GM11168 (cell line): ENCODE measurements at regions not wholly inside any gene's neighbourhood (a gene's known extent, or its start where the extent isn't known, plus 50 kb on each side); places are given as distances from the start of the nearest gene placed in this dataset.
"Not testable (repeated sequence)": the region's sequence is repeated elsewhere in the genome, so short reads cannot be mapped to it uniquely, and the experiment has no call there.

Experiments
- in situ Hi-C: fragments of 300-500 bp; cut with MboI; formaldehyde crosslinking; loops from one replicate; pipeline ENCODE4 v1.12.0; 2022; ENCODE audit warnings: low sequenced_read_pairs; ENCODE audit not compliant: unreplicated experiment

DNA sequence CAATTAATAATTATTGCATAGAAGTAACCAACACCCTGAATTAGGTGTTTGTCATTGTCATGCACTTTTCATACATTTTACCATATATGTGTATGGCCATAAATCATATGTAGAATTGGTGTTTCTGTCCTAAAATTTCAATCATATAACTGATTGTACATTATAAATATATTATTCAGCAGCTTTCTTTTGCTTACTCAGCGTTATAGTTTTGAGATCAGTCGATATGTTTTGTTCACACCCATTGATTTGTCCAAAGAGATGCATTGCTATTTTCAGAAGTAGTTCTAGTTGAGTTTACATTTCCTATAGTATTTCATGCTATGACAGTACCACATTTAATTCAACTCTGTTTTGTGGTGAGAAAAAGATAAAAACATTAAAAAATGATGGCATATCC, 50.5 kb upstream of the PARP4 start:
- in situ Hi-C loops: no loop called here

DNA sequence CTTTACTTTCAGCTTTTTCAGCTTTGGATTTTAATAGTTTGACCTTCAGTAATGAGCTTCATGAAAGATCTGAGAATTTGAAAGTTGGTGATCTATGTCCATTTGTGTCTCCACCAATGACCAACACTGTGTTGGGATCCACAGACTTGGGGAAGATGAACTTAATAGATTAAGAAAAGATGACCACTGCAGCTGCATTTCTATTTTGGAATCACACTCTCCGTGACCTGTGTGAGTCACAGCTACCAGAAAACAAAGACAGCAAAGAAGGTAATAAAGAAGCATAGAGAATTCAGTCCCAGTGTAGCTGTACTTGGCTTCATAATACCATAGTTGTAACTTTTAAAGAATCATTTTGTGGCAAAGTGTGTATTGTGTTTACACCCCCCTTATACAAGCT, 51.4 kb upstream of the PARP4 start:
- in situ Hi-C loops: not testable (repeated sequence)

DNA sequence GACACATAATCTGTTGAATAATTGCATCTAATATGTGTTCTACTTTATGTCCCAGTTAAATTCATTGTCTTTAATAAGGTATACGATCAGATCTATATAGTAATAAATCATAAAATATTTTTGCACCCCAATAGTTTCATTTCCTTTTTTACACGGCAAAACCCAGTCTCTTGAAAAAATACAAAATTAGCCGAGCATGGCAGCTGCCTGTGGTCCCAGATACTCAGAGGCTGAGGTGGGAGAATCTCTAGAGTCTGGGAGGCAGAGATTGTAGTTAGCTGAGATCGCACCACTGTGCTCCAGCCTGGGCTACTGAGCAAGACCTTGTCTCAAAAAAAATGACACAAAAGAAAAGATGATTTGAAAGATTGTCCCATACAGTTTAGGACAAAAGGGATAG, 52.3 kb upstream of the PARP4 start:
- in situ Hi-C loops: no loop called here

DNA sequence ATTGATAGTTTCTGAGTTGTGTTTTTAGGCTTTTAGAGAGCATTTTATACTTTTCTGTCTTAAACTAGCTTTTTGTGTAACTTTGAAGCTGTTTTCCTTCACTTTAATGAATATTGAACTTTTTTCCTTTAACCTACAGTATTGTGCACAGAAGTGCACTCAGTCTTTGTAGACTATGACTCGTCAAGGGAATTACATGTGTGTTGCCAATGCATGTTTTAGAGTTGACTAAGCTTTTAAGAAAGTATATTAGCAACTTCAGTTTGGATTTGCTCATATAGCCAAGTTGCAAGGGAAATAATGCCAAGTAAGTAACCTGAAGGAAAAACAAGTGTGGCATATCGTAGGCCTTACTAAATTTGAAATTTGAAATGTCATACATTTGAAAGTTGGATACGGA, 55.0 kb upstream of the PARP4 start:
- in situ Hi-C loops: not testable (repeated sequence)

DNA sequence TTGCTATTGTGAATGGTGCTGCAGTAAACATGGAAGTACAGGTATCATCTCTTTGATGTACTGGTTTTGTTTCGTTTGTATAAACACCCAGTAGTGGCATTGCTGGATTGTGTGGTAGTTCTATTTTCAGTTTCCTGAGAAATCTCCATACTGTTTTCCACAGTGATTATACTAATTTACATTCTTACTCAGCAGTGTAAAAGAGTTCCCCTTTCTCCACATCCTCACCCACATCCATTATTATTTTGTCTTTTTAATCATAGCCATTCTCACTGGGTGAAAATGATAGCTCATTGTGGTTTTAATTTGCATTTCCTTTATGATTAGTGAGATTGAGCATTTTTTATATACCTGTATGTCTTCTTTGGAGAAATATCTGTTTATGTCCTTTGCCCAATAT, 62.3 kb upstream of the PARP4 start:
- in situ Hi-C loops: loop anchor here (5.0 kb wide), 1 partner anchor 97 kb away; no protein-coding TSS in a partner anchor

DNA sequence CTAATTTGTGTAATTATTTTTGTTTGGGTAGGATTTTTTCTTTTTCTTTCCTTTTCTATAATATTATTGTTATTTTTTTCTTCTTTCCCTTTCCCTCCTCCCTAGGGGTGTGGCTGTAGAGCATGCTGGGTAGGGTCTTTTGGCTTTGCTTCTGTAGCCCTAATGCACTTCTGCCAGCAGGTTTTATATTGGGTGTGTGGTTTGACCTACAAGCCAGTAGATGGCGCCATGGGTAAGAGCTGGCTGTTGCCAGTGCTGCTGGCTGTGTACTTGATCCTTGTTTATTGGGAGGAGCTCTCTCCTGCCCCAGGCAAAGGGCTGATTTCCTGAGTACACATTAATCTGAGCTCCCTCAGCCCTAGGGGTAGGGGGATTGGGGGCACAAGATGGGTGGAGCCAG, 67.7 kb upstream of the PARP4 start:
- in situ Hi-C loops: not testable (repeated sequence)

DNA sequence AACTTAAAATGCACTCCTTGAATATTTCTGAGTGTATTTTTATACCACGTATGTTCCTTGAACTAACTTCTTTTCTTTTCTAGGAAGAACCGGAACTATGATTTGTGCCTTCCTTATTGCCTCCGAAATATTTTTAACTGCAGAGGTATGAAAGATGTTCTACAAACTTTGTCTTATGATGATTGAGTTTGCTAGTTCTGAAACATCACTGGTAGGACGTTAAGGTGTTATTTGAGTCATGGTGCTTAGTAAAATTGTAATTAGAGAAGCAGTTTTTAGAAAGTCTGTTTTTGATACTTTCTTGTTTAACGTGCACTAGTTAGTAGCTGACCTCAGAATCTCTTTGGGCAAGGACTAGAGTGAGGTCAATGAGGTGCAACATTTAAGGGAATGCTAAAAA, 69.0 kb upstream of the PARP4 start:
- in situ Hi-C loops: not testable (repeated sequence)

DNA sequence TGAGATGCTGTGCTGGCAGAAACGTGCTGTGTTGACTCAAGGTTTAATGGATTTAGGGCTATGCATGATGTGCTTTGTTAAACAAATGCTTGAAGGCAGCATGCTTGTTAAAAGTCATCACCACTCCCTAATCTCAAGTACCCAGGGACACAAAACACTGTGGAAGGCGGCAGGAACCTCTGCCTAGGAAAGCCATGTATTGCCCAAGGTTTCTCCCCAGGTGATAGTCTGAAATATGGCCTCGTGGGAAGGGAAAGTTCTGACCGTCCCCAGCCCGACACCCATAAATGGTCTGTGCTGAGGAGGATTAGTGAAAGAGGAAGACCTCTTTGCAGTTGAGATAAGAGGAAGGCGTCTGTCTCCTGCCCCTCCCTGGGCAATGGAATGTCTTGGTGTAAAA, 79.1 kb upstream of the PARP4 start:
- in situ Hi-C loops: not testable (repeated sequence)

DNA sequence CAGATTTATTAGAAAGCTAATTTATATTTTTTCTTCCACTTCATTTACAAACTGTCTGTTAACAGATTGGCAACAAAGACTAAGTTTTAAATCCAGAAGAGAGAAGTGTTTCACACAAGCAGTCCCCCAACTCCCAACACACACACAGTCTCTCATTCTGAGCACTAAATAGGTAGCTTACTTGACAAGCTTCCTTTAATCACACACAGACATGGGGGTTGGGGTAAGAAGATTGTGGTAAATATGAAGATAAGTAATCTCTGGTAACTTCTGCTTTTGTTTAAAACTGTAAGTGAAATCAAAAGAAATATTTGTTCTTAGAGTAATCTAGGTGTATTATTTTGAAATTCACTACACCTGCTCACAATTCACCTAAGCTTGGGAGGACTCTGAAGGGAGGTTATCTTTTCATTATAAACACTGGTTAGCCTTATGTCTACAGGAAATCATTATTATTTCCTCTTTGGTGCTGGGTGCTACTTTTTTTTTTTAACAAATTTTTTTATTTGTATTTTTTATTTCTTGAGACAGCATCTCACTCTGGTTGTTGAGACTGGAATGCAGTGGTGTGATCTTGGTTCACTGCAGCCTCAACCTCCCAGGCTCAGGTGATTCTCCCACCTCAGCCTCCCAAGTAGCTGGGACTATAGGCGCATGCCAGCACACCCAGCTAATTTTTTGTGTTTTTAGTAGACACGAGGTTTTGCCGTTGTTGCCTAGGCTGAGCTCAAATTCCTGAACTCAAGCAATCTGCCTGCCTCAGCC, 82.1 kb upstream of the ATP12A start:
- in situ Hi-C loops: loop anchor here (5.0 kb wide), 1 partner anchor 354 kb away; no protein-coding TSS in a partner anchor

DNA sequence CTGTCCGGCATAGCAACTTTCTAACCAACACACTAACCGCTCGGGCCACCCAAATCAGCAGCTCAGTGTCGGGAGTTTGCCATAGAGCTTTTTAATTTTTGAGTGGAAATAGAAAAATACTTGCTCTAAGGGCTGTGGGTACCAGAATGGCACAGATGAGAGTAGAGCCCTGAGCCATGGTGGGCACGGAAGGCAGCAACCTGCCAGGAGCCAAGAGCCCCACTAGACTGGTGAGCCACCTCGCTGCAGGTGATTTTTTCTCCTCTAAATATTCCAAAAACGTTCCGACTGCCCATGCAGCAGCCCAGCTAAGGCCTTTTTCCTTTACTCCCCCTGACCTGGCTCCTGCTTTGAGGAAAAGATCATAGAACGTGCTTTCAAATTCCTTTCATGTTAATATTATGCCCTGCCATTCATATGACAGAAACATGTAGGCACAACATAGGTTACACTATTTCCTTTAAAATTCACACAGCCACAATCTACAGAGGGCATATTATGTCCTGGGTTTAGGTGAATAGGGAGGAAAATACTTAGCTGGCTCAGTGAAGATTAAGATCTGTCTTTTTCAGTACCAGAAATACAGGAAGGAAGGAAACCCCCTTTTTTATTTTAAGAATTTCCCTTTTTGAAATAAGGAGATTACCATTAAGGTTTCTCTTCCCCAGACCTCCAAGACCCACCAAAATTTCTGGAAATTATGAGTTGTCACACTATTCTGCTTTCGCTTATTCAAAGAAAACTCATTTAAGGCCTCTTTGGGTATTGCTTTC, 81.0 kb upstream of the ATP12A start:
- in situ Hi-C loops: loop anchor here (5.0 kb wide), 1 partner anchor 353 kb away; no protein-coding TSS in a partner anchor

DNA sequence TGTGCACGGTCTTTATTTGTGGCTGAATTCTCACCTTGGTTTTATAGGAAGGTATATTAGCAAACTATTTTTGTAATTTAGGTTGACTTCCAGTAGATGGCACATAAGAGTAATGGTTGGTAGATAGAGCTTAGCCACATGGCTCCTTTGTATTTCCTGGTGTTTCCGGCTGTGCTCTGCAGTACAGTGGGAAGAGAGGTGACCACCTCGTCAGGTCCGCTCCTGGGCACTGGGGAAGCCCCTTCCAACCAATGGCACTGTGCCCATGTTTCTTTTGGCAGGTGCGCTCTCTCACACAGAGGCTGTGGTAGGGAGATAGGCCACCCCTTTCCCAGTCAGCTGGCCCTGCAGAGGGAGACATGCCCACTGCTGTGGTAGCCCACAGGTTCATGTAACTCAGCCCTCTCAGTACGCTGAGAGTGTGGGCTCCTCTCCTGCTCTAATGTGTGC, 74.3 kb upstream of the ATP12A start:
- in situ Hi-C loops: no loop called here

DNA sequence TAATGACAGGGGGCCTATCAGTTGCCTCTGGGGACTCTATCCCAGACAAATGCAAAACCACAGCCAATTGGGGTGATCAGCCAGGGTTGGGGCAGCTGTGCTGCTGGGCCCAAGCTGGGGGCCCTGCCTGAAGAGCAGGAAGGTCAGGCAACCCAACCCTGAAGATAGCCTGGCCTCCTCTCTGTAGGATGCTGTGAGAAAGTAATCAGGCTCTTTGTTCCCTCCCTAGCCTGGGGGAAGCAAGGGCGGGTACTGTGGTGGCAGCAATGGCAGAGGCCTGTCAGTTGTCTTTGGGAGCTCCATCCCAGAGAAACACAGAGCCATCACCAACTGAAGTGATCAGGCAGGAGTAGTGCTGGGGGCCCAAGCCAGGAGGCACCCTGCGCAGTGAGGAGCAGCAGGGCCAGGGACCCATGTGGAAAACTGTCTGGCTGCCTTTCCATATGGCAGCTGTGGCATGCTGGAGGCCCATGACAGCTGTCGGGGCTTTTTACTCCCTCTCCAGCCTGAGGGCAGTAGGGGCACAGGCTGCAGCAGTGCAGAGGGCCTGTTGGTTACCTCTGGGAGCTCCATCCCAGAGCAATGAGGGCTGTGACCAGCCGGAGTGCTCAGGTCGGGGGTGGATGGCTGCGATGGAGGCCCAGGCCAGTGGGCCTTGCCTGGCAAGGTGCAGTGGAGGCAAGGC, 73.6 kb upstream of the ATP12A start:
- in situ Hi-C loops: no loop called here

DNA sequence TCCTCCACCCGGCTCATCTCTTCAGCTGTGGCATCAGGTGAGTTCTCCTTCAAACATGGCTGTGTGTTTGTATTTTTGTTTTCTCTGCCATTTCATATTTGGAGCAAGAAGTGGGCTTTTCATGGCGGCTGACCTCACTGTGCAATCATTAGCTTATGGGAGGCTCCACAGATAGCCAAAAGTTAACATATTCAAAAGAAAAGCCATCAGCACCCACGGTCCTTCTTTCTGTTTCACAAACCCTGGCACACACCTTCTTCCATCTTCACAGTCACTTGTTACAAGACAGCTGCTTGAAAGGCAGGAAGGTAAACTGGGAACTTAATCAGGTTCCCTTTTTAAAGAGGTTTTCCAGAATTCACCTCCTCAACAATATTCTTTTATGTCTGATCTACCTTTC, 69.3 kb upstream of the ATP12A start:
- in situ Hi-C loops: no loop called here

DNA sequence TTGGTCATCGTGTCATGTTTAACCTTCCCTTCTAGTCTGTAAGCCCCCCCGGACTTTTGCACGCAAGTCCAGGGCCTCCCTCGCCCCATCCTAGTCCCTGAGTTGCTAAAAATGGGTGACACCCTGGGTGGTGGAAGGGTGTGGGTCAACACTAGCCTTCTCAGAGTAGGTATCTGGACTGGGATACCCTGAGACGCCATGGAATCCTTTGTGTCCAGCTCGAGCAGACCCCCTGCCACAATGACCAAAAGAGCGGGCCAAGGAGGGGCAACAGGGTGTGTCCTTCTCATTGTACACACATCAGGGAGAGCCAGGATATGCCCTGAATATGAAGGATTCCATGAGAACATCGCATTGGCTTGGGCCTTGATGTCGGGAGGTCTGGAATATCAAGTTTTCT, 67.5 kb upstream of the ATP12A start:
- in situ Hi-C loops: no loop called here

DNA sequence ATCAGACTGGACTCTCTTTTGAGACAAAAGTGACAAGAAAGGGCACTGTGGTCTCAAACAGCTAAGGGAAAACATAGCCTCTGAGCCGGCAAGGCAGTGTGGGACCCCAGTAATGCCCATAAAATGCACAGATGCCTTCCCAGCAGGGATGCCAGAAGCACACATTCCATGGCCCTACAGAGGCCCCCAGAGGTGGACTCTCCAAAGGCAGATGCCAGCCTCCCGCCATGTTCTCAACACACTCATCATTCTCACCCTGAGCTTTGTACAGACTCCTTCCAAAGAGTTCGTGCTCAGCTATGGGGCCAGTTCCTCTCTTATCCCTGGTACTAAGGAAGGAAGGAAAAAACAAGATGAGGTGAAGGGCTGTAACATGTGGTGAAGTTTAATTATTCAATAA, 67.1 kb upstream of the ATP12A start:
- in situ Hi-C loops: no loop called here

DNA sequence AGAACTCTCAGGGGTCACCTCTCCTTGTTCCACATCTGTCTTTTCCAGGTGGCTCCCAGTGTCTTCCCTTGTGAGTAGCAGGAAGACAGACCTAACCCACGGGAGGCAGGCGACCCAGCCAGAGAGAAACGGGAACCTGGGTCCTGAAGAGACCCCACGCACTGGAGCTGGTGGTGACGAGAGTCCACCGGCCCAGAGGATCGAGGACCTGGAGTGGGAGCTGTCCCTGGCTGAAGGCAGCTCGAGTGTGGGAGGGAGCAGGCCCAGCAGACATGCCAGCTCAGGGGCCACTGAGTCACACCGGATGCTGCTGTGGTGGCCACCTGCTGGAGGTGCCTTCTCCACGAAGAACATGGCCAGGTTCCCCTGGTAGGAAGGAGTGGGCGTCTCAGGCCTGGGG, 66.5 kb upstream of the ATP12A start:
- in situ Hi-C loops: no loop called here

DNA sequence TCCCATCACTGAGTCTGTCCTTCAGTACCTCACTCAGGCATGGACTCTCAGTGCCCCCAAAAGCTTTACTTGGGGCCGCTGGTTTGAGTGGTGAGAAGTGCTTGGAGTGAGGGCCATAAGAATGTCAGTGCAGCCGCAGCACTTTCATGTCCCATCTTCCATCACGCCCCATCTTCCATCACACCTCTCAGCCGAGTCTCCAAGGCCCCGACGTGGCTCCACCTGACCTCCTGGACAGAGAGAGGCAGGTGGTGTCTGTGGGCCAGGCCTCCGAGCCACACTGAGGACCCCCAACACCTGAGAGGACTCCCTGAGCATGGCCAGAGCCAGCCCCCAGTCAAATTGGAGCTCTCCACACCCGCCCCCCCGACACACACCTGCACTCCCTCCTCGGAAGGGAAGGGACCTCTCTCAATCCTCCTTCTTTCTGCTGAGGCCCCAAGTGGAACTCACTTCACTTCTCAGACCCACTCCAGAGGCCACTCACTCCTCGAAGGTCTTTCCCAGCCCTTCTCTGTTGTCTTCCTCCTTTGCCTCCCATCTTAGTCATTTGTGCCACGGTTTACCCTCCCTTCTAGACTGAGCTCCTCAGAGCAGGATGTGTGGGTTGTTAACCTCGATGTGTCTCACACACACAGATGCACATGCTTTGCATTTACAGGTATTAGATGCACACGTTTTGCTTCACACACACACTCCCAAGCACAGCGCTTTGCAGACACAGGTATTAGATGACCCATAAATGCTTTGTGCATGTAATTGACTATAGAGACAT, 65.7 kb upstream of the ATP12A start:
- in situ Hi-C loops: no loop called here

DNA sequence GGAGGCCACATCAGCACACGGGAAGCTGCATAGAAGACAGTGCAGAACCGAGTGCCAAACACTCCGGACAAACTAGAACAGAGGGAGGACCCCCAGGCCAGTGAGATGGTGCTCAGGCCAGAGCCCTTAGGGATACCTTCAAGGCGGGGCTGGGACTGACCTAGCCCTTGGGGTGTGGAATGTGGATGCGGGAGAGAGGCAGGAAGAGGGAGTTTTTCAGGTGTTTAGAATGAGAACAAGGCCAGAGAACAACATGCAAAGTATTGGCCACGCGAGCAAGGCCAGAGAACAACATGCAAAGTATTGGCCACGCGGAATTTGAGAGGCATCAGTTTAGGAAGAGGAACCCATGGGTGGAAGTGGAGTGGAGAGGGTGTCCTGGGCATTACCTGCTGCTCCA, 65.1 kb upstream of the ATP12A start:
- in situ Hi-C loops: no loop called here

DNA sequence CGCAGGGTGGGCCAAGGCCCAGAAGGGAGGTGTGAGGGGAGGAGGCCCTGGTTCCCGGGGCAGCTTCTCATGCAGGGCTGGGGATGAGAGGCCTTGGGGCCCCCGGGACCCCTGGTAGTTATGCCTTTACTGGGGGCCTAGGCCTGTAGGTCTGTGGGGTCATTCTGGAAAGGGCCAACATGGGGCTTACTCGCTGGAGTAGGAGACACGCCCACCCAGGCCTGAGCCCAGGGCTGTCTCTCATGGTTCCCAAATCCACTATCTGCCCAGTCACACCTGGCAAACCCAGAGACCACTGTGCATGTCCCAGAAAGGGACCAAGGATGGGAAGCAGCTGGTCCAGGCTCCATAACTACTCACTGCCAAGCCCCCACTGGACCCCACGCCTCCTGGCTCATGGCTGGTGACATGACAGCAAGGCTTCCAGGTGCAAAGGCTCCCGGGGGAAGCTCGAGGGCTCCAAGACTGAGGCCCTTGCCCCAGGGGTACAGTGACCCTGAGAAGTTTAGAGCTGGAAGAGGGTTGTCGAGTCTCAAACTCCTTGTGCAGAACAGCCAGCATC, 64.2 kb upstream of the ATP12A start:
- in situ Hi-C loops: no loop called here

DNA sequence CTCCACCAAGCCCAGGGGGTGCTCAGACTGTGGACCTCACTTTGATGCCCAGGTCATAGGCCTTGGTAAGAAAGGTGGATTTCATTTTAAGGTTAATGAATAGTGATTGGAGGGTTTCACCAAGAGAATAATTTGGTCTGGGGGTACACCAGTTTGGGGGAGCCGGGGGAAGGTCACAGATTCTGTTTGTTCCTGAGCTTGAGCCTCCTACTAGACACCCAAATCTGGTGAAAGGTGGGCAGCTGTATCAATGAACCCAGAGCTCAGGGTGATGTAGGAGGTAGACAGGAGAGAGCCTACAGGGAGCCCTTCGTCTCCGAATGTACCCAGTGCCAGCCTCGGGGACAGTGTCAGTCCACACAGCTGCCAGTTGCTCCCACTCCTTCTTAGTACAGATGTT, 63.7 kb upstream of the ATP12A start:
- in situ Hi-C loops: no loop called here
